ENCODE measurements at regions not wholly inside any gene's neighbourhood (a gene's known extent, or its start where the extent isn't known, plus 50 kb on each side); places are given as distances from the start of the nearest gene placed in this dataset.

GRCh38 chr4:106707776-106708463 is 328.2 kb downstream of the DKK2 start:
- dilution Hi-C loops (cut with MboI; ENCODE audit: extremely low pct_ligation_motif_present, low sequenced_read_pairs): no loop called here
- Histone ChIP-seq H3K9me1 (replicated peaks; ENCODE audit: control insufficient read depth, extremely low read depth, insufficient read depth, low read length) (no peaks in the 10 kb centered on the region), H2AFZ (ENCODE audit: low read depth, low read length) (peak overlapping the region; percentile 1), H3K27ac (ENCODE audit: insufficient read depth, low read depth, low read length) (no peak overlapping the region), H3K9me3 (replicated peaks; ENCODE audit: control insufficient read depth, insufficient read depth, low read length) (no peaks in the 10 kb centered on the region), H4K20me1 (replicated peaks; ENCODE audit: control insufficient read depth, extremely low read depth, insufficient read depth, low read length) (no peaks in the 10 kb centered on the region), H3K9ac (replicated peaks; ENCODE audit: extremely low read depth, insufficient read depth, low read length) (no peak overlapping the region), H3K36me3 (ENCODE audit: control insufficient read depth in 2 of 2, extremely low read depth in 1 of 2, insufficient read depth in 2 of 2, low read length in 2 of 2) (no peaks in the 10 kb centered on the region), H3K4me1 (ENCODE audit: control insufficient read depth, extremely low read depth, insufficient read depth, low read length) (peaks cover 10% of the 10 kb centered on the region), H3K4me2 (ENCODE audit: insufficient read depth, low read length) (no peak overlapping the region), H3K4me3 (replicated peaks in 1 of 3; ENCODE audit: insufficient read depth in 1 of 3, low read depth in 1 of 3, low read length in 3 of 3) (no peak overlapping the region), H3K79me2 (ENCODE audit: control insufficient read depth, insufficient read depth, low read length) (no peaks in the 10 kb centered on the region), H3K27me3 (ENCODE audit: control insufficient read depth in 2 of 2, insufficient read depth in 2 of 2, low read length in 2 of 2) (no peaks in the 10 kb centered on the region)
- no TSS peak for BruUV-seq (replicated peaks)
- TF ChIP-seq GATA2 (IDR thresholded peaks at IDR 0.05; ENCODE audit: insufficient read depth, insufficient read length, low read depth, low read length) (peak; percentile 40), POLR2AphosphoS5 (IDR thresholded peaks at IDR 0.05; ENCODE audit: insufficient read depth, low read depth, low read length) (no peak), FOS (IDR thresholded peaks at IDR 0.05; ENCODE audit: borderline replicate concordance, insufficient read depth, low read length) (peak; percentile 43), EZH2 (IDR thresholded peaks at IDR 0.05; ENCODE audit: borderline replicate concordance, low read depth, low read length, severe bottlenecking) (no peak)
- intact Hi-C loops (cut with micrococcal nuclease): no loop called here
- POLR2A ChIA-PET: no interaction called here
- CTCF ChIA-PET: interaction anchor here (1.0 to 1.1 kb wide), 2 partner anchors 10 to 178 kb away, joined by 3 to 4 read pairs; no protein-coding TSS in a partner anchor
- DNase-seq (ENCODE audit: low read depth, low spot score) (peak; percentile 89), FAIRE-seq (peak; percentile 63)

- TF ChIP-seq MAX (IDR thresholded peaks at IDR 0.05; ENCODE audit: insufficient read depth, insufficient read length) (no peak), MYC (IDR thresholded peaks at IDR 0.05; ENCODE audit: low read depth, low read length) (no peak), FOS (IDR thresholded peaks at IDR 0.05; ENCODE audit: borderline replicate concordance, insufficient read depth, low read length) (no peak), JUN (IDR thresholded peaks at IDR 0.05; ENCODE audit: borderline replicate concordance, insufficient read depth, insufficient read length, low read depth) (no peak), GATA2 (IDR thresholded peaks at IDR 0.05; ENCODE audit: insufficient read depth, insufficient read length, low read depth, low read length) (no peak), CTCF (IDR thresholded peaks at IDR 0.05; ENCODE audit: extremely low read depth in 1 of 2, insufficient read depth in 1 of 2, low read depth in 1 of 2, low read length in 2 of 2) (no peak), EZH2 (IDR thresholded peaks at IDR 0.05; ENCODE audit: borderline replicate concordance, low read depth, low read length, severe bottlenecking) (no peak), POLR2AphosphoS5 (IDR thresholded peaks at IDR 0.05; ENCODE audit: insufficient read depth, low read depth, low read length) (no peak), POLR2A (IDR thresholded peaks at IDR 0.05; ENCODE audit: low read depth, low read length) (no peak)
- Histone ChIP-seq H3K36me3 (ENCODE audit: control insufficient read depth in 2 of 2, extremely low read depth in 1 of 2, insufficient read depth in 2 of 2, low read length in 2 of 2) (no peaks in the 10 kb centered on the region), H3K9ac (replicated peaks; ENCODE audit: extremely low read depth, insufficient read depth, low read length) (no peak overlapping the region), H3K9me1 (replicated peaks; ENCODE audit: control insufficient read depth, extremely low read depth, insufficient read depth, low read length) (no peaks in the 10 kb centered on the region), H3K79me2 (ENCODE audit: control insufficient read depth, insufficient read depth, low read length) (no peaks in the 10 kb centered on the region), H3K9me3 (replicated peaks; ENCODE audit: control insufficient read depth, insufficient read depth, low read length) (no peaks in the 10 kb centered on the region), H3K27me3 (ENCODE audit: control insufficient read depth in 2 of 2, insufficient read depth in 2 of 2, low read length in 2 of 2) (no peaks in the 10 kb centered on the region), H4K20me1 (replicated peaks; ENCODE audit: control insufficient read depth, extremely low read depth, insufficient read depth, low read length) (no peaks in the 10 kb centered on the region), H3K4me1 (ENCODE audit: control insufficient read depth, extremely low read depth, insufficient read depth, low read length) (peaks cover 10% of the 10 kb centered on the region), H3K4me2 (ENCODE audit: insufficient read depth, low read length) (no peak overlapping the region), H3K27ac (ENCODE audit: insufficient read depth, low read depth, low read length) (no peak overlapping the region), H2AFZ (ENCODE audit: low read depth, low read length) (no peak overlapping the region), H3K4me3 (replicated peaks in 1 of 3; ENCODE audit: insufficient read depth in 1 of 3, low read depth in 1 of 3, low read length in 3 of 3) (no peak overlapping the region)
- ChIA-PET CTCF (no interaction called here), POLR2A (no interaction called here)
- no TSS peak for BruUV-seq (replicated peaks)
- no peak for FAIRE-seq
- intact Hi-C loops (cut with micrococcal nuclease): no loop called here
- DNase-seq (ENCODE audit: low read depth, low spot score): no peak
- dilution Hi-C loops (cut with MboI; ENCODE audit: extremely low pct_ligation_motif_present, low sequenced_read_pairs): no loop called here
Observed at GRCh38 chr4:106704253-106704870, 331.8 kb downstream of the DKK2 start.

All from endothelial cell of umbilical vein (primary cell).